Fibroblast of gingiva (primary cell): ENCODE measurements at regions not wholly inside any gene's neighbourhood (a gene's known extent, or its start where the extent isn't known, plus 50 kb on each side); places are given as distances from the start of the nearest gene placed in this dataset.
A peak's percentile ranks its signal among the peaks of the same experiment; 100 is the strongest.
"Not testable (repeated sequence)": the region's sequence is repeated elsewhere in the genome, so short reads cannot be mapped to it uniquely, and the experiment has no call there.

Source experiments
- DNase-seq: peaks from one replicate; pipeline ENCODE4 v3.0.0-alpha.2; 2011; ENCODE audit warnings: low read depth

- peak; percentile 54 for DNase-seq
These were observed 1335.0 kb downstream of the BRD1 start for GRCh38 chr22:48492366-48493320.

- peak; percentile 11 for DNase-seq
These were observed 1336.2 kb downstream of the BRD1 start for GRCh38 chr22:48491451-48491941.

- DNase-seq, result no peak
These were observed 1336.9 kb downstream of the BRD1 start for GRCh38 chr22:48490500-48491411.

- DNase-seq, result no peak
These were observed 1337.8 kb downstream of the BRD1 start for GRCh38 chr22:48489551-48490499.

- no peak for DNase-seq
These were observed 1338.8 kb downstream of the BRD1 start for GRCh38 chr22:48488611-48489511.

GRCh38 chr22:48488149-48488551, 1339.5 kb downstream of the BRD1 start:
- DNase-seq, result no peak

GRCh38 chr22:48486558-48486957, 1341.1 kb downstream of the BRD1 start:
- DNase-seq, result no peak

GRCh38 chr22:48486134-48486532, 1341.5 kb downstream of the BRD1 start:
- DNase-seq, result no peak

GRCh38 chr22:48485149-48486133, 1342.2 kb downstream of the BRD1 start:
- no peak for DNase-seq

- DNase-seq, result no peak
These were observed 1343.7 kb downstream of the BRD1 start for GRCh38 chr22:48483764-48484528.

GRCh38 chr22:48482771-48483170, 1344.9 kb downstream of the BRD1 start:
- DNase-seq, result no peak

GRCh38 chr22:48482198-48482597, 1345.5 kb downstream of the BRD1 start:
- not testable (repeated sequence) for DNase-seq

- DNase-seq, result no peak
These were observed 1345.9 kb downstream of the BRD1 start for GRCh38 chr22:48481748-48482147.

GRCh38 chr22:48478529-48479265, 1349.0 kb downstream of the BRD1 start:
- DNase-seq, result no peak

GRCh38 chr22:48478124-48478523, 1349.5 kb downstream of the BRD1 start:
- DNase-seq, result no peak

- no peak for DNase-seq
These were observed 1350.5 kb downstream of the BRD1 start for GRCh38 chr22:48477031-48477721.

- DNase-seq, result no peak
These were observed 1351.1 kb downstream of the BRD1 start for GRCh38 chr22:48476577-48476976.
